ENCODE measurements at regions not wholly inside any gene's neighbourhood (a gene's known extent, or its start where the extent isn't known, plus 50 kb on each side); places are given as distances from the start of the nearest gene placed in this dataset.

DNA sequence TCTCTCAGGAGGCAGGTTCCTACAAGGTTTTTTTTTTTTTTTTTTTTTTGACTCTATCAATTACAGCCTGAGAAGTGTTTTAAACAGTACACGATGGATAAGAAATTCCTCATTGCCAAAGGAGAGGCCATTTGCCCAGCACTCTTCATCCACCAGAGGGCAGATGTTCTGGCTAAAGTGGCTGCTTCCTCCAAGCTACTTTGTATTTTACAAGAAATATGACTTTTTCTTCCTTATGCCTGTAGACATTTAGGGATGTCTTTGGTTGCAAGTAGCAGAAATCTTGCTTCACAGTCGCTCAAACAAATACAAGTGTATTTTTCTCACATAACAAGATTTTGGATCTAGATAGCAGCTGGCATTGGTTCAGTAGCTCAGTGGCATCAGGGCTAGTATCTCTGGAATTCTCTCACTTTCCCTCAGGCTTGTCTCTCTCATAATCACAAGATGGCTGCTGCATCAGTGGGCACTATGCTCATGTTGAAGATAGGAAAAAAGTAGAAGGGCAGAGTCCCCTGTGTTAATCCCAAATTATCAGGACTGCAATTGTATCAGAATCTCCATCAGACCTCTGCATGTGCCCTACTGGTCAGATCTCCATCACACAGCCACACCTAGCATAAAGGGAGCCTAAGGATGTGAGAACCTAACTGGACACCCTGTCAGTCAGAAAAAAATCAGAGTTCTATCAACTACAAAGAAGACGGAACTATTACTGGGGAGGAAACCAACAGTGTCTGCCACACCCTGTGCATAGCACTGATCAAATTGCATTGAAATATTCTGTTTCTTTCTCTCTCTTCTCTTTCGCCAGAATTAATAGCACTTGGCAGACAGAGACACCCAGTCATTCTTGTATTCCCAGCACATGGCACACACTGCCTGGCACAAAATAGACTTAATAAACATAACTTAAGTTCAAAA lies 138.9 kb upstream of the COL8A1 start:
- no peak for DNase-seq
- no peaks in the 10 kb centered on the region for H3K27me3 ChIP-seq
- peaks cover 0 to 23% (median 7%) of the 10 kb centered on the region in 3 donors for H3K4me1 ChIP-seq
- no peak for TF ChIP-seq POLR2A (IDR thresholded peaks at IDR 0.05)
- TF ChIP-seq, protein P1, sequence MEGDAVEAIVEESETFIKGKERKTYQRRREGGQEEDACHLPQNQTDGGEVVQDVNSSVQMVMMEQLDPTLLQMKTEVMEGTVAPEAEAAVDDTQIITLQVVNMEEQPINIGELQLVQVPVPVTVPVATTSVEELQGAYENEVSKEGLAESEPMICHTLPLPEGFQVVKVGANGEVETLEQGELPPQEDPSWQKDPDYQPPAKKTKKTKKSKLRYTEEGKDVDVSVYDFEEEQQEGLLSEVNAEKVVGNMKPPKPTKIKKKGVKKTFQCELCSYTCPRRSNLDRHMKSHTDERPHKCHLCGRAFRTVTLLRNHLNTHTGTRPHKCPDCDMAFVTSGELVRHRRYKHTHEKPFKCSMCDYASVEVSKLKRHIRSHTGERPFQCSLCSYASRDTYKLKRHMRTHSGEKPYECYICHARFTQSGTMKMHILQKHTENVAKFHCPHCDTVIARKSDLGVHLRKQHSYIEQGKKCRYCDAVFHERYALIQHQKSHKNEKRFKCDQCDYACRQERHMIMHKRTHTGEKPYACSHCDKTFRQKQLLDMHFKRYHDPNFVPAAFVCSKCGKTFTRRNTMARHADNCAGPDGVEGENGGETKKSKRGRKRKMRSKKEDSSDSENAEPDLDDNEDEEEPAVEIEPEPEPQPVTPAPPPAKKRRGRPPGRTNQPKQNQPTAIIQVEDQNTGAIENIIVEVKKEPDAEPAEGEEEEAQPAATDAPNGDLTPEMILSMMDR (IDR thresholded peaks at IDR 0.05), result peak in 5 of 6 experiments; percentile 41 to 67 (median 61)
- intact Hi-C loops (cut with DNase I), result loop anchor here (10.0 kb wide), 1 partner anchor 255 kb away; no protein-coding TSS in a partner anchor
- H3K27ac ChIP-seq, result no peak overlapping the region
- 26 to 33% methylated on average over 4 of the region's 4 CpGs for WGBS, 2 donors
- no peak overlapping the region for H3K4me3 ChIP-seq
- no peaks in the 10 kb centered on the region for H3K9me3 ChIP-seq
- no peaks in the 10 kb centered on the region for H3K36me3 ChIP-seq

DNA sequence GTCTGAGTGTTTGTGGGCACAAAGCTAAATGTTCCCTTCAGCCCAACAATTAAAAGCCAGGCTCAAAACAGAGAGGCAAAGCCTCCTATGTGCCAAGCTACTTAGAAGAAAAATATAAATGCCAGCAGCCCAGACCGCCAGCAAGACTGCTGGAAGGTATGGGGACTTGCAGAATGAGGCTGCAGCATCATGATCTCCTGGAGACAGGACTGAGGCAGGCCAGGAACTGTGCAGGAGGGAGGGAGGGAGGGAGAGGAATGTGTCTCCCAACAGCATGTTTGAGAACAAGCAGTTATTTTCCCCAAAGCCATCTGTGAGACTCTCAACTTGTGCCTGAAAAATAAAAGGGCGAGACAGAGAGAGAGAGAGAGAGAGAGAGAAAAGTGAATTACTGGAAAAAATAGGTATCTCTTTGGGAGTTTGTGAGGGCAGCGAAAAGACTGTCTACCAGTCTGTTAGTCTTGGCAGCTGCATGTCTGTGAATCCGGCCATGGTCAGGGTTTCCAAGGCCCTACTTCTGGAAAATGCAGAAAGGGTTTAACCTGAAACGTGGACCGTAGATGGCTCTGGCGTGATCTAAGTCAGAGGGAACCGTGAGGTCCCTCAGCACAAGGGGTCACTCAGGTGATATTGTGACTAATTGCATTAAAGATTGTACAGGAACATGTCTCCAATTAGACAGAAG lies 139.7 kb upstream of the COL8A1 start:
- H3K27ac ChIP-seq, result no peak overlapping the region
- DNase-seq, result no peak
- H3K9me3 ChIP-seq, result no peaks in the 10 kb centered on the region
- H3K36me3 ChIP-seq, result no peaks in the 10 kb centered on the region
- intact Hi-C loops (cut with DNase I), result no loop called here
- WGBS, 2 donors, result 62 to 71% methylated on average over 7 to 8 of the region's 8 CpGs
- no peak overlapping the region for H3K4me3 ChIP-seq
- H3K4me1 ChIP-seq, result peaks cover 0 to 16% (median 7%) of the 10 kb centered on the region in 3 donors
- no peaks in the 10 kb centered on the region for H3K27me3 ChIP-seq
- no peak for TF ChIP-seq POLR2A (IDR thresholded peaks at IDR 0.05)
- TF ChIP-seq, protein P1 (IDR thresholded peaks at IDR 0.05), result no peak

DNA sequence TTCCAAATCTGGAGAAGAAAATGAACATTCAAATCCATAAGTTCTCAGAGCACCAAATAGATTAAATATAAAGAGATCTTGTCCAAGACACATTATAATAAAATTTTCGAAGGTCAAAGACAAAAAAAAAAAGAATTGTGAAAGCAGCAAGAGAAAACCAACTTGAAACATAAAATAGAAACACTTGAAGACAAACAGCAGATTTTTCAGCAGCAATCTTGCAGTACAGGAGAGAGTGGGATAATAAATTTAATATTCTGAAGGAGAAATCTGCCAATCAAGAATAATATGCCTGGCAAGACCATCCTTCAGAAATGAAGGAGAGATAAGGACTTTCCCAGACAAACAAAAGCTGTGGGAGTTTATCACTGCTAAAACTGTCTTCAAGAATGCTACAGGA lies 150.5 kb upstream of the COL8A1 start:
- TF ChIP-seq, protein P1 (IDR thresholded peaks at IDR 0.05), result no peak
- no peak for TF ChIP-seq POLR2A (IDR thresholded peaks at IDR 0.05)
- H3K36me3 ChIP-seq, result no peaks in the 10 kb centered on the region
- intact Hi-C loops (cut with DNase I), result no loop called here
- WGBS, 2 donors, result 31 to 60% methylated on average over 1 of the region's 1 CpG
- H3K27me3 ChIP-seq, result no peaks in the 10 kb centered on the region
- no peak overlapping the region for H3K27ac ChIP-seq
- DNase-seq, result no peak
- H3K4me1 ChIP-seq, result no peaks in the 10 kb centered on the region
- H3K4me3 ChIP-seq, result no peak overlapping the region
- peaks cover 0 to 8% (median 4%) of the 10 kb centered on the region in 3 donors for H3K9me3 ChIP-seq

DNA sequence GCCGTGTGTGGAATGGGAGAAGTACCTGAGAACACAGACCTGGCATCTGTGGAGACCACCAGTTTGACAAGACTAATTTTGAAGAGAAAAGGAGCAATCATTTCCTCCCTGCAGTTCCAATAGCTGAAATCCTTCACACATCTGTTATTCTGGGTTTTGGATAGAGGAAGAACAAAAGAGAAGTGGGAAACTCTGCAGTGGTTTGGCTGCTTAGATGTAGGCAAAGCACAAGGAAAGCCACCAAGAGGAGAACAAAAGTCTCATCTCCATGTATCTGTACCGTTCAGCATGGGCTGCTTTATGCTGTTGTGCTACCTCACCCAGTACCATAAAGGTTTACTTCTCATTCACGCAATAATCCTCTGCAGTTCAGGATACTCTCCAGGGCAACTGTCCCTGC lies 153.1 kb upstream of the COL8A1 start:
- no peak for DNase-seq
- Histone ChIP-seq H3K4me3 (no peak overlapping the region), H3K27ac (no peak overlapping the region), H3K36me3 (no peaks in the 10 kb centered on the region), H3K4me1 (no peaks in the 10 kb centered on the region), H3K27me3 (no peaks in the 10 kb centered on the region), H3K9me3 (peaks cover 0 to 8% (median 4%) of the 10 kb centered on the region in 3 donors)
- intact Hi-C loops (cut with DNase I), result no loop called here
- WGBS, 2 donors, result 66 to 79% methylated on average over 3 of the region's 3 CpGs
- TF ChIP-seq, protein P1 (IDR thresholded peaks at IDR 0.05), result no peak
- TF ChIP-seq POLR2A (IDR thresholded peaks at IDR 0.05), result no peak

DNA sequence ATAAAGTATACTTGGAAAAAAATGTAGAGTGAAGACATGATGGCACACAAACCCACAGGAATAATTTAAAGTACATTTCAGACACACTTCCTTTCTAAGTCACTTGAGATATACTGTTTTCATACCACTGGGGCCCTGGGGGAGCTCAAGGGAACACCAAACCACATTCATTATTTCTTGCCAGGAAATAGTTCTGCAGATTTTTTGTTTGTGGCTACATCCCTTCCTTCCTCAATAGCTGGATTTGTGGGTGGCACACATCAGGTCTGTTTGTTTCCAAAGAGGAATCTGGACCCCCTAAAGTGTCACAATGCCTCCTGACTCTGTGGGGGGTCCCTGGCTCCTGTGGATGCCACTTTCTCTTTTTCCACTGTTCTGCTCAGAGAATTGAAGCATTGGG lies 153.5 kb upstream of the COL8A1 start:
- TF ChIP-seq POLR2A (IDR thresholded peaks at IDR 0.05), result no peak
- TF ChIP-seq, protein P1 (IDR thresholded peaks at IDR 0.05), result no peak
- Histone ChIP-seq H3K9me3 (peaks cover 0 to 8% (median 4%) of the 10 kb centered on the region in 3 donors), H3K36me3 (no peaks in the 10 kb centered on the region), H3K27ac (no peak overlapping the region), H3K4me3 (no peak overlapping the region), H3K27me3 (no peaks in the 10 kb centered on the region), H3K4me1 (no peaks in the 10 kb centered on the region)
- intact Hi-C loops (cut with DNase I), result no loop called here
- no peak for DNase-seq

Data from esophagus squamous epithelium (tissue), 5 donors.